ENCODE measurements at regions not wholly inside any gene's neighbourhood (a gene's known extent, or its start where the extent isn't known, plus 50 kb on each side); places are given as distances from the start of the nearest gene placed in this dataset.
A peak's percentile ranks its signal among the peaks of the same experiment; 100 is the strongest.

- Mint-ChIP-seq H3K27ac (peak overlapping the region; percentile 82), H3K9me3 (peaks cover 2% of the 10 kb centered on the region), H3K4me3 (peak overlapping the region; percentile 59), H3K36me3 (no peaks in the 10 kb centered on the region), H3K27me3 (no peaks in the 10 kb centered on the region), H3K4me1 (ENCODE audit: unreplicated experiment) (peaks cover 25% of the 10 kb centered on the region)
- TF ChIP-seq, protein P1, sequence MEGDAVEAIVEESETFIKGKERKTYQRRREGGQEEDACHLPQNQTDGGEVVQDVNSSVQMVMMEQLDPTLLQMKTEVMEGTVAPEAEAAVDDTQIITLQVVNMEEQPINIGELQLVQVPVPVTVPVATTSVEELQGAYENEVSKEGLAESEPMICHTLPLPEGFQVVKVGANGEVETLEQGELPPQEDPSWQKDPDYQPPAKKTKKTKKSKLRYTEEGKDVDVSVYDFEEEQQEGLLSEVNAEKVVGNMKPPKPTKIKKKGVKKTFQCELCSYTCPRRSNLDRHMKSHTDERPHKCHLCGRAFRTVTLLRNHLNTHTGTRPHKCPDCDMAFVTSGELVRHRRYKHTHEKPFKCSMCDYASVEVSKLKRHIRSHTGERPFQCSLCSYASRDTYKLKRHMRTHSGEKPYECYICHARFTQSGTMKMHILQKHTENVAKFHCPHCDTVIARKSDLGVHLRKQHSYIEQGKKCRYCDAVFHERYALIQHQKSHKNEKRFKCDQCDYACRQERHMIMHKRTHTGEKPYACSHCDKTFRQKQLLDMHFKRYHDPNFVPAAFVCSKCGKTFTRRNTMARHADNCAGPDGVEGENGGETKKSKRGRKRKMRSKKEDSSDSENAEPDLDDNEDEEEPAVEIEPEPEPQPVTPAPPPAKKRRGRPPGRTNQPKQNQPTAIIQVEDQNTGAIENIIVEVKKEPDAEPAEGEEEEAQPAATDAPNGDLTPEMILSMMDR (conservative IDR thresholded peaks at IDR 0.05) = no peak
- no peak for DNase-seq (ENCODE audit: extremely low spot score, unreplicated experiment)
Observed at GRCh38 chr1:228850141-228851100, 115.1 kb downstream of the RHOU start.

DNA sequence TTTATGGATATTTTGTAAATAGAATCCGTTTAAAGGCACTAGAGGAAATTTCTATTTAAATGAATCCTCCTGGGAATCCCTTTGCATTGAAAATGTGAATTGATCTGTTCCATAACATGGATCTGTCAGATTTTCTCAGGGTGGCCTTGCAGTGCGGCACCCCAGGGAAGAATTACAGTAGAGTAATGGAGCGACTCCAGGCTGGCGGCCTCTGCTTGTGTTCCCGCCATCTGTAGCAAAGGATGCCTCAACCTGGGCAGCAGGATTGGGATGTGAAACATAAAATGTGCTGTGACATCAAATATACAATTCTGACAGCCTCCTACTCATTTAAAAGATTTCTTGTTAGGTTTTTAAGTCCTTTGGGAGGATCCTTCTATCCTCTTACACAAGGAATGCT is 115.9 kb downstream of the RHOU start:
- no peak overlapping the region for H3K4me3 Mint-ChIP-seq
- peak overlapping the region; percentile 82 for H3K27ac Mint-ChIP-seq
- H3K36me3 Mint-ChIP-seq = no peaks in the 10 kb centered on the region
- peaks cover 4% of the 10 kb centered on the region for H3K9me3 Mint-ChIP-seq
- peaks cover 25% of the 10 kb centered on the region for H3K4me1 Mint-ChIP-seq (ENCODE audit: unreplicated experiment)
- no peaks in the 10 kb centered on the region for H3K27me3 Mint-ChIP-seq
- DNase-seq (ENCODE audit: extremely low spot score, unreplicated experiment) = no peak
- TF ChIP-seq, protein P1 (conservative IDR thresholded peaks at IDR 0.05) = no peak

DNA sequence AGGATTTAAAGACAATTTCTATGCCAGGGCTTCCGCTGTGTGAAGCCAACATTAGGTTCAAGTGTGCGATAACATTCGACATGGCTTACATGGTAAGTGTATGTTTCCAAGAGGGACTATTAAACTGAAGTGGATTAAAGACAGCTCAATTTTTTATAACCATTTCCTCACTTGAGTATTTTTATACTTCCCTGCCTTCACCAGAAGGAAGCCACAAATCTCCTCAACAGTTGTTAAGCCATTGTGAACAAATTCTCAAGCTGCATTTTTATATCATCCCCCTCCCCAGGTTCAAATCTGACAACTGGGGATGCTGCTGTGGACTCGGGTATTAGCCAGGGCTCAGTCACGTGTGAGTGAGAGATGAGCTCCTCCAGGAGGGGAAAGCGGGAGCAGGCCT is 116.3 kb downstream of the RHOU start:
- TF ChIP-seq, protein P1 (conservative IDR thresholded peaks at IDR 0.05) = no peak
- peaks cover 4% of the 10 kb centered on the region for H3K9me3 Mint-ChIP-seq
- DNase-seq (ENCODE audit: extremely low spot score, unreplicated experiment) = no peak
- no peak overlapping the region for H3K4me3 Mint-ChIP-seq
- H3K36me3 Mint-ChIP-seq = no peaks in the 10 kb centered on the region
- peaks cover 25% of the 10 kb centered on the region for H3K4me1 Mint-ChIP-seq (ENCODE audit: unreplicated experiment)
- H3K27ac Mint-ChIP-seq = no peak overlapping the region
- H3K27me3 Mint-ChIP-seq = no peaks in the 10 kb centered on the region

GRCh38 chr1:228852024-228852423 is 116.7 kb downstream of the RHOU start:
- no peak overlapping the region for H3K27ac Mint-ChIP-seq
- peaks cover 25% of the 10 kb centered on the region for H3K4me1 Mint-ChIP-seq (ENCODE audit: unreplicated experiment)
- H3K36me3 Mint-ChIP-seq = no peaks in the 10 kb centered on the region
- DNase-seq (ENCODE audit: extremely low spot score, unreplicated experiment) = no peak
- no peak overlapping the region for H3K4me3 Mint-ChIP-seq
- TF ChIP-seq, protein P1 (conservative IDR thresholded peaks at IDR 0.05) = no peak
- no peaks in the 10 kb centered on the region for H3K27me3 Mint-ChIP-seq
- H3K9me3 Mint-ChIP-seq = peaks cover 4% of the 10 kb centered on the region

GRCh38 chr1:228852511-228853088 is 117.3 kb downstream of the RHOU start:
- TF ChIP-seq, protein P1 (conservative IDR thresholded peaks at IDR 0.05) = no peak
- Mint-ChIP-seq H3K4me3 (no peak overlapping the region), H3K4me1 (ENCODE audit: unreplicated experiment) (peaks cover 25% of the 10 kb centered on the region), H3K27ac (no peak overlapping the region), H3K36me3 (no peaks in the 10 kb centered on the region), H3K27me3 (no peaks in the 10 kb centered on the region), H3K9me3 (peaks cover 4% of the 10 kb centered on the region)
- no peak for DNase-seq (ENCODE audit: extremely low spot score, unreplicated experiment)

Measured in type B pancreatic cell (in vitro differentiated cells).